Stimulated activated CD4-positive, alpha-beta T cell treated with anti-CD3 and anti-CD28 coated beads, TNF-alpha, amount 100 ng/mL, for 24 hours (primary cell): ENCODE measurements at regions not wholly inside any gene's neighbourhood (a gene's known extent, or its start where the extent isn't known, plus 50 kb on each side); places are given as distances from the start of the nearest gene placed in this dataset.
"Not testable (repeated sequence)": the region's sequence is repeated elsewhere in the genome, so short reads cannot be mapped to it uniquely, and the experiment has no call there.

Source experiments
- DNase-seq, 3 experiments: peaks; one replicate each; pipeline ENCODE4 v3.0.0-alpha.2; 2020; ENCODE audit warnings: low read depth in 3 of 3

DNA sequence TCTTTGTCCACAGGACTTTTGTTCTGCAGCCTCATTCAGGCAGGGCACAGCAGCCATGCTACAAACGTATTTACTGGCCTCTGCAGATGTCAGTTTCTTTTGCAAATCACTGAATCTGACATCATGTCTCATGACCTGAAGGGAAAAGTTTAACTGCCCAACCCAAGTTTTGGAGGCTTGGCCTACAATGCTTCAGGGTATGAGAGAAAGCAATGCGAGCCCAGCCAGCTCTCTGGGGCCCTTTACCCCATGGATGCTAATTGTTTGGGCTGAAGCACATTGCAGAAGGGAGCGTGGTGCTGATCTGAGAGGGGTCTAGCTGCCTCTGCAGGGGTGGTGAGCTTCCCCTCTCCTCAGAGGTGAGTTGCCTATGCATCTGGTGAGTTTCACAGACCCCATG is 179.9 kb upstream of the CXCL12 start:
- DNase-seq = no peak

DNA sequence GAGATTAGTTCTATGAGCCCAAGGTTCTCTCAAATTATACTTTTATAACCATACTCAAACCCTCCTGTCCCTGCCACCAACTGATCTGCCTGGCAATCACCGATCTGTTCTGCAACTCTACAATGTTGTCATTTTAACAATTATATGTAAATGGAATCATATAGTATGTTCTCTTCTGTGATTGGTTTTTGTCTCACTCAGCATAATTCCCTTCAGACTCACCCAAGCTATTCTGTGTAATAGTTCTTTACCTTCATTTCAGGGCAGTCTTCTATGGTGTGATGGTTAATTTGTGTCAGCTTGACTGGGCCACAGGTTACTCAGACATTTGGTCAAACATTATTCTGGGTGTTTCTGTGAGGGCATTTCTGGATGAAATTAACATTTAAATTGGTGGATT is 181.9 kb upstream of the CXCL12 start:
- no peak for DNase-seq

DNA sequence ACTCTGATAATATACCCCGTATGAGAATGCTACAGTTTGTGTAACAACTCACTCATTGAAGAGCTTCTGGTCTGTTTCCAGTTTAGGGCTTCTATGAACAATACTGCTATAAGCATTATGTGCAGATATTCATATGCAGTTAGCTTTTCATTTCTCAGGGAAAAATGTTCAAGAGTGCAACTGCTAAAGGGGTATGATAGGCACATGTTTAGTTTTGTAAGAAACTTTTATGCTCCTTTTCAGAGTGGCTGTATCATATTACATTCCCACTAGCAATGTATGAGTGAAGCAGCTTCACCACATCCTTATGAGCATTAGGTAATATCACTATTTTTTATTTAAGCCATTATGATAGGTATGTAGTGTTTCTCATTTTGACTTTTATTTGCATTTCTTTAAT is 182.6 kb upstream of the CXCL12 start:
- DNase-seq = no peak

DNA sequence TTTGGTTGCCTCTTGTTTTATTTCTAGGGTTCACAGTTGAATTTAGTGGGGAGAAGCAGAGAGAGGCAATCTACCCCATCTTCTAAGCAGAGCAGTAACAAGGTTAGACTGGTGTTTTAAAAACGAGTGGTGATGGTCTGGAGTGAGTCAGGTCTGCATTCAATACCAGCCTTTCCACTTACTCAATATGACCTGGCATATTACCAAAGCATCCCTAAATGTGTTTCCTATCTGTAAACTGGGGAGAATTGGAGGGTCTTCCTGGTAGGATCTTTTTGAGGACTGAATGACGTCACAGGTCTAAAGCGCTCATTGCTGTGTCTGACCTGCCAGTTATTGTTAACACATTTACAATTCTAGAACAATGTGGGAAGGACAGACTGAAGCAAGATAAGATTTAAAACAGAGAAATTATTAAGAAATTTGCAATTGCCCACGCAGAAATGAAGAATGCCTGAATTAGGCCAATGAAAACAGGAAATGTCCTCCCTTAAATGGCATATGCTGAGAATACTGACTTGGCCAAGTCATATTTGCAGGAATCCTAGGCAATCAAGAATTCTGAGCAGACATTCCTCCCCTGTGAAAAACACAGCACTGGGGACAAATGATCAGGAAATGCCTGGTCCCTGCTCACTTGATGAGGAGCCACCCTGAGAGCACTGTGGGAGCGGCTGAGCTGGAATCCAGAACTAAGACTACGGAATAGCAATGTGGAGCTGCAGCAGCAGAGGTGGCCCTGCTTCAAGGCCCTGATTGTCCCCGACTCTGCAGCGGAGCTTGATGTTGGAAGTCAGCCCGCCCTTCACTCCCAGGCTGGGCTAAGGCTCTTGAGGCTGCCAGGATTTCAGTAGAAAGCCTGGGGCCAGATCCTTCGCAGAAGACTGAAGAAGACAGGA is 184.5 kb upstream of the CXCL12 start:
- no peak for DNase-seq

DNA sequence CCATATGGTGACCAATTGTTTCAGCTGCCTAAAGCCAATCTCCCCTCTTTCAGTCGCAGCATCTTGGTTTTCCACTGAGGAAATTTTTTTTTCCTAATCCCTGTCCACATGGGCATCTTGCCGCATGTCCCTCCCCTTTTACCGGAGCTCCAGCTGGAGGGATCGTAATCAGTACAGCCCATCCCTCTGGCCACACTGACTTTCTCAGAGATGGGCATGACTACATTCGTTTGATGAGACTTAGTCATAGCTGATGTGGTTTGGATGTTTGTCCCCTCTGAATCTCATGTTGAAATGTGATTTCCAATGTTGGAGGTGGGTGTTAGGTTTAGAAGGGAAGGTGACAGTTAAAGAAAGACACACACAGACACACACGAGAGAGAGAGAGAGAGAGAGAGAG is 186.8 kb upstream of the CXCL12 start:
- DNase-seq = no peak

DNA sequence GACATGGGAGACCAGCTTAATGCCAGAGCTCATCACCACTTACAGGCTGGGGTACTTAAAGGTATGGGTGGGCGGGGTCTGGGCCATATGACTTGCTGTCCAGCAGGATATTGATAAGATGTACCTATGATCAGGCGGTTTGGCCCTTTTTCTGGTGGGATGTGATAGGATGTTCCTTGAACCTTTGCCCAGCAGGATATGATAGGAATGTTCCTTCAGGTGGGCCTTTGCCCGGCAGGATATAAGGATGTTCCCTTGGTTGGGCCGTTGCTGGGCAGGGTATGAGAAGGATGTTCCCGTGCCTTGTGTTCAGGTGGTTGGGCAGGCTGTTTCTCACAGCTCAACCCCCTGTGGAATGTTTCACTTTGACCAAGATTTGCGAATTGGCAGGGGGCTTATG is 187.2 kb upstream of the CXCL12 start:
- DNase-seq = no peak

DNA sequence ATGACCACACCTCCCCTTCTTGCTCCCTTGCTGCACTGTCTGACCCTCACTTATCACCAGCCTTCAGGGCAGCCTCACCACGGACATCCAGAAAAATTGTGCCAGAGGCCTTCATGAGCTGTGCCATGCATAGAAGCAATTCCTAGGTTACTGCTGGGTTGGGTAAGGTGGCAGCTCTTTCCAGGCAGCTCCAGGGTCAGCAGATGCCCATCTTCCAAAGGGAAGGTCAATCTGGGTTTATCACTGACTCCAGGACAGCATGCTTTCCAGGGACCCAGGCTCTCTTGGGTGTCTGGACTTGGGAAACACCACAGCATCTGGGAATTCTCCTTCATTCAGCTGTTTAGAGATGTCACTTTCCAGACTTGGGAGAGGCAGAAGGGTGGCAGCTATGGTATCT is 188.9 kb upstream of the CXCL12 start:
- DNase-seq = no peak

DNA sequence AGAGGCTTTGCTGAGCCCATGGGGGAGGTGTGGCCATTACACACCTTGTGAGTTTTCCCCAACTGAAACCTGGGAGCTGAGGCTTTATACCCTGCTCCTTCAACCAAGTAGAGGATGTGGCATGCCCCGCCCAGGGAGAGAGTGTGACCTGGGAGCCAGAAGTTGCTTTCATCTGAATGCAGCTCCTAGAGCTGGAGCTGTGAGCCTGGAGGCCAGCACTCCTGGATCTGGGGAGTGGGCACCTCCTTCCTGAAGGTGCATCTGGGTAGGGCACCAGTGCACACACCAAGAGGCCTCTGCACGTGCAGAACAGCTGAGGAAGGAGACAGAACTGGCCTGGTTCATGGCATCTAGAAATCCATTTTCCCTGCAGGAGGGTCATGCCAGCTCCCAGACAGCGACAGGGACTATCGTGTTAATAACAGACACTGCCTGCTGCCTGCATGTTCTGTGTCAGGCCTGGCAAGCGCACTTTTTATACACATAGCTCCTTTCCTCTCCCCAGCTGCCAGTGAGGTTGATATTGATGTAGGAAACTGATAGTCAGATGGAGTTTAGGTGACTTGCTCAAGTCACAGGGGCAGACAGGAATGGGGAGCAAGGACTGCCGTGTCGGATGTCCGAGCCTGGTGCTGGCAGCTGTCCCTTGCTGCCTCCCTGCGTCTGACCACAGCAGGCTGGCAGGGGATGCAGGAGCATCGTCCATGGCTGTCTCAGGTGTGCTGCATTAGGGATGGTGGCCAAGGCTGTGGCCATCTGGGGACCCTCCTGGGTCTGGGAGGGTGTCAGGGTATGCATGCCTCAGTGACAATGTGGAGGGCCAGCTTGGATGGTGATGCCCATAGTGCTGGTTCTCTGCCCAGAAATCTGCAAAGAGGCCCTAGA is 189.9 kb upstream of the CXCL12 start:
- DNase-seq = no peak

DNA sequence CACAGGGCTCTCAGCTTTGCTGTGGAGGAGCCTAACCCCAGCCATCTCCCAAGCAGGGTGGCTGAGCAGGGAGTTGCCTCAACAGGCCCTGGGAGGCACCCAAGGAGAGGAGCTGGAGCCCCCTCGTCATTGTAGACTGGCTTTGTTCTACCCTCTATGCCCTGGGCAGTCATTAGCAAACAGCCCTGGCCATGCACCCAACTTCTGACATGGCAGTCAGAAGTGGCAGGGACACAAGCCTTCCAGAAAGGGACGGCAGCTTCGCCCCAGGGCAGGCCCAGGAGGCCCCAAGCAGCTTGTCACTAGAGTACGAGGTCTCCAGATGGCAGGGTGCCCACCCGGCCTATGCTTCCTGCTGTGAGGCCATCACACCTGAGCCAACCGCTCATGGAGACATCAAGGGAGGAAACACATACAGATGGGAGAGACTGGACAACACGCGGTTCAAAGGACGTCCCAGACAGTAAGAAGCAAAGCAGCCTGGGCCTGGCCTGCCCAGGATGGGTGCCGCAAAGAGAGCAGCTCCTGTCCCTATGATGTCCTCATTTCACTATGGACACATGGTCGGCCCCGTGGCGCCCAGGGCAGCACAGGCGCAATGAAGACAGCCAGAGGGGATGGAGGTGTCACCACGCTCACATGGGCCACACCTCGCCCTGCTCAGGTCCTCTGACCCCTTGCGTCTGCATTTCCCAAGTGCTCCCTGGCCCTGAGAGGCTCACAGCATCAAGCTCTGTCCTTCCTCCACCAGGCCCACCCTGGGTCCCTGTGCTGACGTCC is 190.9 kb upstream of the CXCL12 start:
- DNase-seq = no peak

DNA sequence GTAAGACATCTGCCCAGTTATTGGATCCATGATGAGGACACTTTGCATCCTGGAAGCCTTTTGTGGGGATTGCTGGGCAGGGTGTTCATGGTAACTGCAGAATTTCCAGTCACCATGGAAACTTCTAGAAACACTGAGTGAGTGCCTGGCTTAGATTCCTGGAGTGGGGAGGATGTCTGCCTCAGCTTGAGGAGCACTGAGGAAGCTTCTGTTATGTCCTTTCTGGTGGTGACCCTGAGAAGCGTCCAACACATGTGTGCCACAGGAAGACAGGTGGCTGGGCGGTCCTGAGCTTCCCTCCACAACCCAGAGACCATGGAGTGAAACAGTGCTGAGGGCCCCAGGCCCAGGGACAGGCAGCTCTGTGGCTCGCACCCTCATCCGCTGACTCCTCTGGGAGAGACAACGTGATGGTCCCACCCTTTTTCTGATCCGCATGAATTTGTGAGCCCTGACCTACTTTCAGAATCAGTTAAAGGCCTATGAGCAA is 191.8 kb upstream of the CXCL12 start:
- DNase-seq = no peak

DNA sequence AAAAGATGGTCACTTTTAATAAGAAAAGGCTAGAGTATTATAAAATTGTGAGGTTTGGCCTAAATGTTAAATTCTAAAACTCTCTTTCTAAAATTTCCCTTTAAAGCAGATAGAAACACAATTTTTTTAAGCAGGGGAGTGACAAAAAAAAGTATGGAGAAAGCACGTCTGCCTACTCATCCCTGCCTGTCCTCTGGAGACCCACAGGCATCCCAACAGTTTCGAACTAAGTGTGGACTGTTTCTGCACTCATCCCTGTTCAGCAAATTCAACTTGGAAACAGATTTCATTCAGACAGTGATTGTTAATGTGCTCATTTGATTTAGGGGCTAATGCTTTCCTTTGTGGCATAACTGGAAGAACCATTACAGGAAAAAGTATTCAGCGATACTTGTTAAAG is 192.6 kb upstream of the CXCL12 start:
- DNase-seq = no peak

DNA sequence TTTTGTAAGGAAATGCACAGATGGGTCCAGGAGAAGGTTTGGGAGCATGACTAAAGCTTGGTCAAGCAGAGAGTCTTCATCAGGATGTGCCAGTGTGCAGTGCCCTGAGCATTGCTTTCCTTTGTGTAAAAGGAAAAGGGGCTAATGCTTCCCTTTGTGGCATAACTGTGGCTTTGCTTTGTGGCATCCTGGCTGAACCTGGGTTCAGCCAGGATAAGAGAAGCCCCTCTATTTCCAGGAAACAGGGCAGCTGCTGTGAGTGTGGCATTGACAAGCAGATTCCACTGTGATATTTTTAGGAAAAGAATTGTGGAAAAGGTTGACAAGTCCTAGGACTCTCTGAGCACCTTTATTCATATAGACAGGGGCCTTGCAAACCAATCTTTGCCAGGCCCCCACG is 193.4 kb upstream of the CXCL12 start:
- no peak for DNase-seq

DNA sequence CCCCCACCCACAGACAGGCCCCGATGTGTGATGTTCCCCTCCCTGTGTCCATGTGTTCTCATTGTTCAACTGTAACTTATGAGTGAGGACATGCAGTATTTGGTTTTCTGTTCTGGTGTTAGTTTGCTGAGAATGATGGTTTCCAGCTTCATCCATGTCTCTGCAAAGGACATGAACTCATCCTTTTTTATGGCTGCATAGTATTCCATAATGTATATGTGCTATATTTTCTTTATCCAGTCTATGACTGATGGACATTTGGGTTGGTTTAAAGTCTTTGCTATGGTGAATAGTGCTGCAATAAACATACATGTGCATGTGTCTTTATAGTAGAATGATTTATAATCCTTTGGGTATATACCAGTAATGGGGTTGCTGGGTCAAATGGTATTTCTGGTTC is 194.1 kb upstream of the CXCL12 start:
- not testable (repeated sequence) for DNase-seq

DNA sequence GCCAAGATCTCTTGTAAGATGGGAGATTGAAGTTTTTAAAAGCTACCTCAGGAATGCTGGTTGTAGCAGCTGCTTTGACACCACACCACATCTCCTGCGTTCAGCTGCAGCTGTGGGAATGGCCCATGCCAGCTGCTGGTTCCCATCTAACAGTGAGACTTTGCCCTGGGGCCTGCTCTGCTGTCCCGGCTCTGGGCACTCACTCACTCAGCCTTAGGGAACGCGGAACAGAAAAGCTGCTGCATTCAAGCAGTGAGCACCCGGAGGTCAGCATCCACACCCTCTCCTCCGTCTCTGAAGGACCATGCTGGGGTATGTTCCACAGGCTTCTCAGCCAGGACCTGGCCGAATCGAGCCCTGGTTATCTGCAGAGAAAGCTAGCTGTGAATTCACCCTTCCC is 197.1 kb upstream of the CXCL12 start:
- no peak for DNase-seq

DNA sequence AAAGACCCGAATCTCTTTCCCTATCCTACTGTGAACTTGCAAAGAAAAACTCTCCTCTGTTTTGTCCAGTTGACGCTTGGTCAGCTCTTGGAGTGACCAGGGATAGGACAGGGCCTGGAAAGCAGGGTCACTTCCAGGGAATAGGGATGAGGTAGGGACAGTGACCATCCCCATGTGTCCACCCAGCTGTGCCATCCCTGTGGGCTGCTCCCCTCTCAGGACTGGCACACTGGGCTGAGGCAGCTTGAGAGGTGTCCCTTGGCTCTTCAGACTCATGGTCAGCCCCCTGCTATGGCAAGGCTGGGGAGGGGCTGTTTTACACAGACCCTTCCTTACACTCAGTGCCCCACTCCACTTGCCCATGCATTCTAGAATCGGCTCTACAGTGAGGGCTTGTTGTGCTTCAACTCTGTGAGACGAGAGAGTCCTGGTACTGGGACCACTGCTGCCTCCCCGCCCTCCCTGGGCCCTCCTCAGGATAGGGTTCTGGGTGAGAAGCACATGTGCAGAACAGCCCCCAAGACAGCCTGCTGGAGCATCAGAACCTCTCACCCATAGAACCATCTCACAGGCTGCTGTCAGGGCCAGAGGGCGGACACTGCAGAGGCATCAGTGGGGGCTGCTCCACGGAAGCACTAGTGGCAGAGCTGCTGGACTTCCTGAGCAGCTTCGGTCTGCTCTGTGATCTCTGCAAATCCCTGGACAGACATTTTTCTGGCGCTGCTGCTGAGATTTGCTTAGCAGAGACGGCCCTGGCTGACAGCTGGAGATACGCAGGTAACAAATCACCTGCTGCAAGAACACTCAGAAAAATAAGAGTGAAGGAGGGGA is 202.8 kb upstream of the CXCL12 start:
- no peak for DNase-seq

DNA sequence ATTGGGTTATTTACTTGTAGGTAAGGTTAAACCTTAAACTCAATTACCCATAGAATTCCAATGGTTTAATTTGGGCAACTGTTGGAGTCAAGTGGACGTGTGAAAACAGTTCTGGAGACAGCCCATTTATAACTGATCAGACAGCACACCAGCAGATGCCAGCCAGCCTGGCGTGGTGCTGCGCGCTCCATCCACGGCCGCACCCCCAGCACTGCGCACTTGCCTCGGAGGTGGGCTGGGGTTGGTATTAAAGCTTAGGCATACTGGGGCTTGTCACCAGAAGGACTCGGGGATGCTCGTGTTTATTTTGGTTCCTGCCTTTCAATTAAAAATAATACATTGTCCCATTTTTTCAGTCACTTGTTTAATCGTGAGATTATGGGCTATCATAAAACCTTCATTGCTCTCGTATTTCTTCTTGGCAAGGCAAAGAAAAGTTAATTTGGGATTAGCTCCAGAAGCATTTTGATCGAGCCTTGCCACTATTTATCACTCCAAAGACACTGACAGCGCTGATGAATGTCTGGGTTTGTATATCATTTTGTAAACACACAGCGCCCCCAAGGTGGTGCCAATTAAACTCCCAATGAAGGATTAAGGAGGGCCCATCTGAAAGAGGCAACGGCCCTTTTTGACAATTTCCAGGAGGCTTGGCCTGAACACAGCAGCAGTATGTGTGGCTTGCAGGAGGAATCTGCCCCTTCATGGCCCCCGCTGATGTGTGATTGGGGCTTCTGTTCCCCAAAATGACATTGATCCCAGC is 204.5 kb upstream of the CXCL12 start:
- no peak for DNase-seq

DNA sequence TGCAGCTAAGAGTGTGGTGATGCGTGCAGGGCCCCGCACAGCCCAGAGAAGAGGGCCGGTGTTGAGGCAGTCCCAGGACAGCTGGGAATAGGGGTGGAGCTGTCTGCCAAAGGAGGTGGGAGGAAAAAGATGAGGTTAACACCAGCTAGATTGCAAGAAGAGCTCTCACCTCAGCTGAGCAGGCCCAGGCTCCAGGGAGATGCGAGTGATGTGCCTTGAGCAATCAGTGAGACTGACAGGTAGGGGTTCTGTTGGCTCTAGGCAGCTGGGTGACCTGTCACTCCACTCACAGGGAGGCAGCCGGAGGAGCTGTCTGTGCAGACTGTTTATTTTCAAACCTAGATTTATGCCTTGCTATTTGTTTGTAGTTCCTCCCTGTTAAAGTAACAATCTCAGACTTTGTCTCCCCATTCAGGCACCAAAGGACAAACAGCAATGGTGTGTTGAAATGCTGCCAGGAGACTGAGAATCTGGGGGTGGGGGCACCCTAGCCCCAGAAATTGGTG is 205.1 kb upstream of the CXCL12 start:
- DNase-seq = no peak

DNA sequence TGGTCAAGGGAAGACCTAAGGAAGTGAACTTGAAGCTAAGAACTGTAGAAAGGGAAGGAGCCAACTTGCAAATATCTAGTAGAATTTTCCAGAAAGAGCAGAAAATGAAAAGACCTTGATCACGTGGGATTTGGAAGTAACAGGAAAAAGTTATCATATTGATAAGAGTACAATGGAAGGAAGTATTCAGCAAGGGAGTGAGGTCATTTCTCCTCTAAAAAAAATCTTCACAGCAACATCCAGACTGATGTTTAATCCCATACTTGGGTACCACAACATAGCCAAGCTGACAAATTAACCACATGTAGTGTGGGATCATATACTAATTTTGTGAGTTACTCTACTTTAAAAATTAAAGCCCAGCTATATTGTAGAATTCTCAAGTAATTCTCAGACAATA is 207.0 kb upstream of the CXCL12 start:
- no peak for DNase-seq

DNA sequence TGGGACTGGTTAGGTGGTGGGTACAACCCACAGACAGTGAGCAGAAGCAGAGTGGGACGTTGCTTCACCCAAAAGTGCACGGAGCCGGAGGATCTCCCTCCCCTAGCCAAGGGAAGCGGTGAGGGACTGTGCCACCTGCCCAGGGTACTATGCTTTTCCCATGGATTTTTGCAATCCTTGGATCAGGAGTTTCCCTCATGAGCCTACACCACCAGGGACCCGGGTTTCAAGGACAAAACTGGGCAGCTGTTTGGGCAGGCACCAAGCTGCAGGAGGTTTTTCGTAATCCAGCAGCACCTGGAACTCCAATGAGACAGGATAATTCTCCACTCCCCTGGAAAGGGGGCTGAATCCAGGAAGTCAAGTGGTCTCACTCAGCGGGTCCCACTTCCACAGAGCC is 209.1 kb upstream of the CXCL12 start:
- DNase-seq = no peak

DNA sequence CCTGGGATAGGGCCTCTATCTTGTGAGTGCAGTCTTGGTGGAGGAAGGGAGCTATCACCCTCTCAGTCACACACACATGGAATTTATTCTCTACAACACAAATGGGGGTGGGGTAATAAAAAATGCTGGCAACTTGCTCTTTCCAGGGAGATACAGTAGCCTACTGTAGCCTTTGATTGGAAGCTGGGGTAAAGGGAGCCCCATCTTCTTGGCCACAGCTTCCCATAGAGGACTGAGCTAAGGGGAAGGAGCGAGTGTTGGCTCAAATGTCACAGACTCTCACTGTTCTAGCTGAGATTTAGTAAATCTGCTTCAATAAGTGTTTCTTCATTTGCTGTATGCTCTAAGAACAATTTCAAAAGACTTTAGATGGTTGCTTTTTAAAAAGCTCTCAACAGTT is 222.2 kb upstream of the CXCL12 start:
- no peak for DNase-seq
